Endothelial cell of umbilical vein (primary cell): ENCODE measurements at regions not wholly inside any gene's neighbourhood (a gene's known extent, or its start where the extent isn't known, plus 50 kb on each side); places are given as distances from the start of the nearest gene placed in this dataset.

ENCODE experiments used
- CTCF ChIP-seq, 2 donors: IDR thresholded peaks; 1 replicate in 1 of 2; 2 replicates in 1 of 2; pipeline ENCODE4 v1.5.1; 2011; ENCODE audit warnings: low read length in 2 of 2, mild to moderate bottlenecking in 2 of 2, moderate library complexity in 2 of 2, control low read depth in 1 of 2, inconsistent platforms in 1 of 2, low read depth in 1 of 2; ENCODE audit not compliant: insufficient read depth in 1 of 2; ENCODE audit errors: extremely low read depth in 1 of 2
- EZH2 ChIP-seq: IDR thresholded peaks from 2 replicates; pipeline ENCODE4 v1.6.1; 2012; ENCODE audit warnings: borderline replicate concordance, low read depth, mild to moderate bottlenecking, moderate library complexity, low read length, inconsistent platforms; ENCODE audit not compliant: severe bottlenecking
- FOS ChIP-seq: IDR thresholded peaks from 2 replicates; pipeline ENCODE4 v1.6.1; 2011; ENCODE audit warnings: mild to moderate bottlenecking, low read length, moderate library complexity, borderline replicate concordance; ENCODE audit not compliant: insufficient read depth
- POLR2A ChIP-seq: IDR thresholded peaks from 2 replicates; pipeline ENCODE4 v1.6.1; 2012; ENCODE audit warnings: low read depth, mild to moderate bottlenecking, control low read depth, low read length
- POLR2AphosphoS5 ChIP-seq: IDR thresholded peaks from 2 replicates; pipeline ENCODE4 v1.6.1; 2012; ENCODE audit warnings: low read depth, mild to moderate bottlenecking, control low read depth, low read length, moderate library complexity; ENCODE audit not compliant: insufficient read depth

GRCh38 chr7:85573844-85574243 lies 387.0 kb upstream of the SEMA3D start:
- no peak for TF ChIP-seq EZH2
- TF ChIP-seq POLR2A, result no peak
- TF ChIP-seq FOS, result no peak
- TF ChIP-seq POLR2AphosphoS5, result no peak
- TF ChIP-seq CTCF (IDR thresholded peaks at IDR 0.05; ENCODE audit: extremely low read depth in 1 of 2, insufficient read depth in 1 of 2, low read depth in 1 of 2, low read length in 2 of 2), result no peak
